NT2/D1 (cell line): ENCODE measurements at regions not wholly inside any gene's neighbourhood (a gene's known extent, or its start where the extent isn't known, plus 50 kb on each side); places are given as distances from the start of the nearest gene placed in this dataset.

Experiments
- DNase-seq: peaks from one replicate; pipeline ENCODE4 v3.0.0-alpha.2; 2011; ENCODE audit warnings: low read depth, low spot score
- H3K27me3 ChIP-seq: 2 replicates; pipeline ENCODE4 v1.6.0; 2011; ENCODE audit warnings: mild to moderate bottlenecking; ENCODE audit not compliant: insufficient read length, insufficient read depth
- H3K36me3 ChIP-seq: 2 replicates; pipeline ENCODE4 v1.6.1; 2011; ENCODE audit warnings: mild to moderate bottlenecking, low read length, mixed read lengths; ENCODE audit not compliant: insufficient read depth, insufficient read length
- H3K4me1 ChIP-seq: 2 replicates; pipeline ENCODE4 v1.5.1; 2011; ENCODE audit not compliant: insufficient read depth, insufficient read length
- H3K4me3 ChIP-seq: 2 replicates; pipeline ENCODE4 v1.5.1; 2011; ENCODE audit warnings: low read depth; ENCODE audit not compliant: insufficient read length
- H3K9ac ChIP-seq: 2 replicates; pipeline ENCODE4 v1.6.0; 2011; ENCODE audit warnings: low read depth; ENCODE audit not compliant: insufficient read length
- H3K9me3 ChIP-seq: 2 replicates; pipeline ENCODE4 v1.5.1; 2011; ENCODE audit warnings: mild to moderate bottlenecking, low read length; ENCODE audit not compliant: insufficient read depth
- SUZ12 ChIP-seq: IDR thresholded peaks from 2 replicates; pipeline ENCODE4 v1.6.1; 2011; ENCODE audit not compliant: insufficient read length, insufficient read depth; ENCODE audit errors: extremely low read depth
- YY1 ChIP-seq: IDR thresholded peaks from 2 replicates; pipeline ENCODE4 v1.6.1; 2011; ENCODE audit not compliant: insufficient read length, insufficient read depth
- ZNF274 ChIP-seq: IDR thresholded peaks from 2 replicates; pipeline ENCODE4 v1.6.1; 2011; ENCODE audit warnings: mild to moderate bottlenecking, low read depth, low read length

DNA sequence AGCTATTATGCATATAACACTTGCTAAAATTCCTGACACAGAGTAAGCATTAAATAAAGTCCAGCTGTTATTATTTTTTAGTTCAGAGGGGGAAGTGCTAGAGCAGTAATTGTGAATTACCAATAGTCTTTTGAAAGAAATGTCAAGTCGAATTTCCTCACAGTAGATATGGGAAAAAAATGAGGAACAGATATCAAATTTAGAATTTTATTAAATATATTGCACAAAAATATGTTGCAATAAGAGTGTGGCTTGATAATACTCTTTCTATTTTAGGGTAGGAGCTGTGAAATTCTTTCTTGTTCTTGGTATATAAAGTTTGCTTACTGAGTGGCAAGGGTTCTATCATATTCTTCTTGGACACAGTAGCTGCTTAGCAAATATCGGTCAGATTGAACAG lies 181.3 kb downstream of the NFKBIZ start:
- H3K4me1 ChIP-seq: no peaks in the 10 kb centered on the region
- no peaks in the 10 kb centered on the region for H3K9me3 ChIP-seq
- H3K36me3 ChIP-seq: no peaks in the 10 kb centered on the region
- DNase-seq: no peak
- H3K27me3 ChIP-seq: no peaks in the 10 kb centered on the region
- no peak overlapping the region for H3K4me3 ChIP-seq
- no peak for TF ChIP-seq SUZ12
- no peak for TF ChIP-seq YY1
- no peak for TF ChIP-seq ZNF274
- no peak overlapping the region for H3K9ac ChIP-seq

DNA sequence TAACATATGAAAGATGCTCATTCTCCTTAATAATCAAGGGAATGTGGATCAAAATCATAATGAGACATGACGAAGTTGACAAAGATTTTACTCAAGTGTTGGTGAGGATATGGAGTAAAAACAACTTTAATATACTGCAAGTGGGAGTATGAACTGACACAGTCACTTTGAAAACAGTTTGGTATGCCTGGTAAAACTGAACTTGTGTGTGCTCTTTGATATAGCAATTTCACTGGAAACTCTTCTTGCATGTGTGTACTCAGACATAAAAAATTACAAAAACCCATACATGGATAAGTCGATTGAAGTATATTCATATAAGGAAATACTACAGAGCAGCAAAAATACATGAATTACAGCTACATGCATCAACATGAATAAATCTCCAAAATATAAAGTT lies 182.5 kb downstream of the NFKBIZ start:
- Histone ChIP-seq H3K27me3 (no peaks in the 10 kb centered on the region), H3K9ac (no peak overlapping the region), H3K4me1 (no peaks in the 10 kb centered on the region), H3K36me3 (no peaks in the 10 kb centered on the region), H3K9me3 (no peaks in the 10 kb centered on the region), H3K4me3 (no peak overlapping the region)
- DNase-seq: no peak
- TF ChIP-seq YY1 (no peak), ZNF274 (no peak), SUZ12 (no peak)

DNA sequence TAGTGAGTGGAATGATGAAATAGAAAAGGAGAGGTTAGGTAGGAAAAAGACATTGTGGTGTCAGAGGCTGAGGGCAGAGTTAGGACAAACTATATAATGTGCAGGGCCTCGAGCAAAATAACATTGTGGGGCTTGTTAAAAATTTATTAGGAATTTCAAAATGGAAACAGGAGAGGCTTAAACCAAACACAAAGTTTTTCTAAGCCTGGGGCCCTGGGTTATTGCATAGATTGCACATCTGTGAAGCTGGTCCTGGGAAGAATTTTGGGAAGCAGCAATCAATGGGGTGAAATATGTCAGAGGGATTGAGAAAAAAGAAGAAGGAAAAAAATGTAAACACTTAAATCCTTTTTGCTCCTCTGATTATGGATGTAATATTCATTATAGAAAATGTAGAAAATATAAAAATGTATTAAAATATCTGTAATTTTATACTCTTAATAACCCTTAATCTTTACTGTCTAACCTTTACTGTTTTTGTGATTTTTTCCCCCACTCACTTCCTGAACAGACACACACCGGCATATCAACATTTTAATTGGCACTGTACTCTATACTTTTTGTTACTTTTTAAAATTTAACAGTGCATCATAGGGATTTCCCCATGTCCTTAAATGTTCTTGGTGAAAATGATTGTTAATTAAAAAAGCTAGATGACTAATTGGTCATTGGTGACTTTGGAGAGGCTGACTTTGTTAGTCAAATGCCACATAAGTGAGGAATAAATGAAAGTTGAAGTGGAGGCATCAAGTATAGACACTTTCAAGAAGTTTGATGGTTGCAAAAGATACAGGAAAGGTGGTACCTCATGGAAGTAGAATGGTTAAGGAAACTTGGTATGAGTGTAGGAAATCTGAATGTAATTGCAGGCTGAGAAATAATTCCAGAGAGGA lies 183.4 kb downstream of the NFKBIZ start:
- Histone ChIP-seq H3K4me3 (no peak overlapping the region), H3K9me3 (no peaks in the 10 kb centered on the region), H3K9ac (no peak overlapping the region), H3K4me1 (no peaks in the 10 kb centered on the region), H3K27me3 (no peaks in the 10 kb centered on the region), H3K36me3 (no peaks in the 10 kb centered on the region)
- TF ChIP-seq SUZ12 (no peak), YY1 (no peak), ZNF274 (no peak)
- DNase-seq: no peak

DNA sequence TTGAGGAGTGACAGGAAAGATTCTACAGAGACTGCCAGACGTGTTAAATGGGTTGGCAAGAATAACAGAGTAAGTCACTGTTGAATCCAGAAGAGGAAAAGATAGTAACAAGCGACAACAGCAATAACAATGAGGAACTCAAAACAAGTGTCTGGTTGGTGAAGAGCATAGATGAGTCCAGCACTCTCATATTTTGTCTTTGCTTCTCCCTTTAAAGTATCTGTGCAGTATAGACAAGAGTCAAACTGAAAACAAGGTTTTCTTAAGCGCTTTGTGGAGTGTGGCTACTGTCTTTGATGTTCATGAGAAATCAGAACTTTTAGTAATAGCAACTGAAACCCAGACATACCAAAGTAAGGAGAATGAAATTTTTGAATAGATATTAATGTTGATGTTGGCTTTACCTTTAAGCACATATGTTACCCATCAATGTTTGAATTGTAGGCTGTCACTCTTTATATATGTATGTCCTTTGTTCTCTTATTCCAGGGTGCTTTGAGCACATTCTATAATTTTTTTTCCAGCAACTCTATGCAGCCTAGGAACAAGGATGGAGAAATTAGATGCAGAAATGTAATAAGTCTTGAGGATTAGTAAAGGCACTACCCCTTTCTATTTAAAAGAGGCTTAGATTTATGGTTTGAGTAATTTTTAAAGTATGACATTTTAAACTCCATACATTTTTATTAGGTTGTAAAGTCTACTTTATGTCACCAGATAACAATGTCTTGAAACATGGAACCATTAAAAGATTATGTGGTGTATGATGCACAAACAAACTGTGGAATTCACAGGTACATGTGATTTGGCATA lies 185.5 kb downstream of the NFKBIZ start:
- no peak for DNase-seq
- Histone ChIP-seq H3K27me3 (no peaks in the 10 kb centered on the region), H3K4me3 (no peak overlapping the region), H3K9me3 (peaks cover 11% of the 10 kb centered on the region; the same call in 1 of the 2 replicates), H3K9ac (no peak overlapping the region), H3K4me1 (no peaks in the 10 kb centered on the region), H3K36me3 (no peaks in the 10 kb centered on the region)
- TF ChIP-seq ZNF274: no peak
- no peak for TF ChIP-seq SUZ12
- no peak for TF ChIP-seq YY1

DNA sequence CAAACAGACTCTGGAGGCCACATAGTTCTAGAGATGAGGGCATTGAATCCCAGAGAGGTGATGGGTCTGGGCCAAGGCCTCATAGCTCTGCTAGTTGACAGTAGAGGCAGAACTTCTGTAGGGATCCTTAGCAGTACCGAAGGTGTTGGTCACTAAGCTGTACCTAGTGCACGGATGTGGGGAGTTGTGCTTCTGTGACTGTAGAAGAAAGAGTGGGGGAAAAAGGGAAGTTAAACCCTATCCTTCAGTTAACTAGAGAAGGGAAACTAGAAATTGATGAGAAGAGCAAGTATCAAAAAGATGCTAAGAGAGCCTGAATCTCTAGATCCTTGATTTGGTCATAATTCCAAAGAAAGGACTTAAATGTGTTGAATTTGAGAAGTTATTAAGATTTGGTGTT lies 186.7 kb downstream of the NFKBIZ start:
- no peaks in the 10 kb centered on the region for H3K4me1 ChIP-seq
- no peak for DNase-seq
- no peak overlapping the region for H3K4me3 ChIP-seq
- H3K36me3 ChIP-seq: no peaks in the 10 kb centered on the region
- peaks cover 16% of the 10 kb centered on the region; the same call in 1 of the 2 replicates for H3K9me3 ChIP-seq
- TF ChIP-seq YY1 (no peak), ZNF274 (no peak), SUZ12 (no peak)
- H3K27me3 ChIP-seq: no peaks in the 10 kb centered on the region
- no peak overlapping the region for H3K9ac ChIP-seq

DNA sequence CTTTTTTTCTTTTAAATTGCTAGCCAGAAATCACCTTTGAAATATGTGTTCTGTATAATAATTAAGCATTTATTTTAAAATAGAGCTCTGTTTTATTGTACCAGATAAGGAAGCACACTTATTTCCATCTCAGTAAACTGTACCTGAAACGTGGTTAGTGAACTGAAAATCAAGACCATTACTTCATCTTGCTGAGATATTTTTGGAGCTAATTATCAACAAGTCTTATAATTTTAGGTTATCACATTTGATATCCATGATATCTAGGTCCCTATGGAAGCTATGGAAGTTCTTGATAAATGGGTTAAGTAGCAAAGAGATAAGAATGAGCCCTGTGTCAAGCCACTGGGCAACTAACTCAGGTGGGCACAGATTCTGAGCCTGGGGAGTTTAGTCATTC lies 187.2 kb downstream of the NFKBIZ start:
- no peak for DNase-seq
- Histone ChIP-seq H3K9me3 (peaks cover 16% of the 10 kb centered on the region; the same call in 1 of the 2 replicates), H3K27me3 (no peaks in the 10 kb centered on the region), H3K4me3 (no peak overlapping the region), H3K36me3 (no peaks in the 10 kb centered on the region), H3K4me1 (no peaks in the 10 kb centered on the region), H3K9ac (no peak overlapping the region)
- no peak for TF ChIP-seq YY1
- TF ChIP-seq SUZ12: no peak
- no peak for TF ChIP-seq ZNF274

DNA sequence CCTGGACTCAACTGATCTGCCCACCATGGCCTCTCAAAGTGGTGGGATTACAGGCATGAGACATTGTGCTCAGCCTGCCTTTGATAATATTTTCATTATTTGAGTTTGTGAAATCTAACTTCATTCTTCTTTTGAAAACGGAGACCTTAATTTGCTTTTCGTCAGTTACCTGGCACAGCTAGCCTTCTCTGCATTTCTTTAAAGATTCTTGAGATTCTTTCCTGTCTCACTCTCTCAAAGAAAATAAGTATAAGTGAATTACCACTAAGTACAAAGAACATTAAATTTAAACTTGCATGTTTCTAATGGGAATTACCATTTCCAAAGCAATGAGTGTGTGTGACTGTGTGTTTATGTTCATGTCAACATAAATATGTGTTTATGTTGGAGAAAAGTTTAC lies 187.9 kb downstream of the NFKBIZ start:
- Histone ChIP-seq H3K4me3 (no peak overlapping the region), H3K4me1 (no peaks in the 10 kb centered on the region), H3K36me3 (no peaks in the 10 kb centered on the region), H3K9ac (no peak overlapping the region), H3K9me3 (peaks cover 16% of the 10 kb centered on the region; the same call in 1 of the 2 replicates), H3K27me3 (no peaks in the 10 kb centered on the region)
- no peak for DNase-seq
- TF ChIP-seq ZNF274 (no peak), SUZ12 (no peak)
